H1 (cell line): ENCODE measurements at regions not wholly inside any gene's neighbourhood (a gene's known extent, or its start where the extent isn't known, plus 50 kb on each side); places are given as distances from the start of the nearest gene placed in this dataset.

Source experiments
- TF ChIP-seq, protein P1 (sequence below): fragments of 300-600 bp; sonication (generic); IDR thresholded peaks from 2 replicates; pipeline ENCODE4 v1.7.1; 2012; ENCODE audit warnings: low read length, moderate library complexity, mild to moderate bottlenecking, inconsistent platforms; ENCODE audit not compliant: insufficient replicate concordance

DNA sequence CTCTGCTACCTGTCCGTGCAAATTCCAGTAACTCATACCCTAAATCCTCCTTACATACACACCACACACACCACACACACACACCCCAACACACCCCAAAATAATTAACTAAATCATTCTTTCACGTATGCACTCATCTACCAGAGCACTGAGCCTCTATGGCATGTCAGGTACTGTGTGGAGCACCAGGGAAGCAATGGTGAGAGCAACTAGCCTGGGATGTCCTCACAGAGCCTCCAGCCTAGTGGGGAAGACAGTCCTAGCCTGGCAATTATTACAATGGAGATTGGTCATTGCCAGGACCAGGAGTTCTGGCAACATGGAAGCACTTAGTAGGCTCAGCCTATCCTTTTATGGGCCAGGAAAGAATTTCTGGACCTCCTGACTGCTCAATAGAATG is 72.7 kb upstream of the LCLAT1 start (continued):
- TF ChIP-seq, protein P1, sequence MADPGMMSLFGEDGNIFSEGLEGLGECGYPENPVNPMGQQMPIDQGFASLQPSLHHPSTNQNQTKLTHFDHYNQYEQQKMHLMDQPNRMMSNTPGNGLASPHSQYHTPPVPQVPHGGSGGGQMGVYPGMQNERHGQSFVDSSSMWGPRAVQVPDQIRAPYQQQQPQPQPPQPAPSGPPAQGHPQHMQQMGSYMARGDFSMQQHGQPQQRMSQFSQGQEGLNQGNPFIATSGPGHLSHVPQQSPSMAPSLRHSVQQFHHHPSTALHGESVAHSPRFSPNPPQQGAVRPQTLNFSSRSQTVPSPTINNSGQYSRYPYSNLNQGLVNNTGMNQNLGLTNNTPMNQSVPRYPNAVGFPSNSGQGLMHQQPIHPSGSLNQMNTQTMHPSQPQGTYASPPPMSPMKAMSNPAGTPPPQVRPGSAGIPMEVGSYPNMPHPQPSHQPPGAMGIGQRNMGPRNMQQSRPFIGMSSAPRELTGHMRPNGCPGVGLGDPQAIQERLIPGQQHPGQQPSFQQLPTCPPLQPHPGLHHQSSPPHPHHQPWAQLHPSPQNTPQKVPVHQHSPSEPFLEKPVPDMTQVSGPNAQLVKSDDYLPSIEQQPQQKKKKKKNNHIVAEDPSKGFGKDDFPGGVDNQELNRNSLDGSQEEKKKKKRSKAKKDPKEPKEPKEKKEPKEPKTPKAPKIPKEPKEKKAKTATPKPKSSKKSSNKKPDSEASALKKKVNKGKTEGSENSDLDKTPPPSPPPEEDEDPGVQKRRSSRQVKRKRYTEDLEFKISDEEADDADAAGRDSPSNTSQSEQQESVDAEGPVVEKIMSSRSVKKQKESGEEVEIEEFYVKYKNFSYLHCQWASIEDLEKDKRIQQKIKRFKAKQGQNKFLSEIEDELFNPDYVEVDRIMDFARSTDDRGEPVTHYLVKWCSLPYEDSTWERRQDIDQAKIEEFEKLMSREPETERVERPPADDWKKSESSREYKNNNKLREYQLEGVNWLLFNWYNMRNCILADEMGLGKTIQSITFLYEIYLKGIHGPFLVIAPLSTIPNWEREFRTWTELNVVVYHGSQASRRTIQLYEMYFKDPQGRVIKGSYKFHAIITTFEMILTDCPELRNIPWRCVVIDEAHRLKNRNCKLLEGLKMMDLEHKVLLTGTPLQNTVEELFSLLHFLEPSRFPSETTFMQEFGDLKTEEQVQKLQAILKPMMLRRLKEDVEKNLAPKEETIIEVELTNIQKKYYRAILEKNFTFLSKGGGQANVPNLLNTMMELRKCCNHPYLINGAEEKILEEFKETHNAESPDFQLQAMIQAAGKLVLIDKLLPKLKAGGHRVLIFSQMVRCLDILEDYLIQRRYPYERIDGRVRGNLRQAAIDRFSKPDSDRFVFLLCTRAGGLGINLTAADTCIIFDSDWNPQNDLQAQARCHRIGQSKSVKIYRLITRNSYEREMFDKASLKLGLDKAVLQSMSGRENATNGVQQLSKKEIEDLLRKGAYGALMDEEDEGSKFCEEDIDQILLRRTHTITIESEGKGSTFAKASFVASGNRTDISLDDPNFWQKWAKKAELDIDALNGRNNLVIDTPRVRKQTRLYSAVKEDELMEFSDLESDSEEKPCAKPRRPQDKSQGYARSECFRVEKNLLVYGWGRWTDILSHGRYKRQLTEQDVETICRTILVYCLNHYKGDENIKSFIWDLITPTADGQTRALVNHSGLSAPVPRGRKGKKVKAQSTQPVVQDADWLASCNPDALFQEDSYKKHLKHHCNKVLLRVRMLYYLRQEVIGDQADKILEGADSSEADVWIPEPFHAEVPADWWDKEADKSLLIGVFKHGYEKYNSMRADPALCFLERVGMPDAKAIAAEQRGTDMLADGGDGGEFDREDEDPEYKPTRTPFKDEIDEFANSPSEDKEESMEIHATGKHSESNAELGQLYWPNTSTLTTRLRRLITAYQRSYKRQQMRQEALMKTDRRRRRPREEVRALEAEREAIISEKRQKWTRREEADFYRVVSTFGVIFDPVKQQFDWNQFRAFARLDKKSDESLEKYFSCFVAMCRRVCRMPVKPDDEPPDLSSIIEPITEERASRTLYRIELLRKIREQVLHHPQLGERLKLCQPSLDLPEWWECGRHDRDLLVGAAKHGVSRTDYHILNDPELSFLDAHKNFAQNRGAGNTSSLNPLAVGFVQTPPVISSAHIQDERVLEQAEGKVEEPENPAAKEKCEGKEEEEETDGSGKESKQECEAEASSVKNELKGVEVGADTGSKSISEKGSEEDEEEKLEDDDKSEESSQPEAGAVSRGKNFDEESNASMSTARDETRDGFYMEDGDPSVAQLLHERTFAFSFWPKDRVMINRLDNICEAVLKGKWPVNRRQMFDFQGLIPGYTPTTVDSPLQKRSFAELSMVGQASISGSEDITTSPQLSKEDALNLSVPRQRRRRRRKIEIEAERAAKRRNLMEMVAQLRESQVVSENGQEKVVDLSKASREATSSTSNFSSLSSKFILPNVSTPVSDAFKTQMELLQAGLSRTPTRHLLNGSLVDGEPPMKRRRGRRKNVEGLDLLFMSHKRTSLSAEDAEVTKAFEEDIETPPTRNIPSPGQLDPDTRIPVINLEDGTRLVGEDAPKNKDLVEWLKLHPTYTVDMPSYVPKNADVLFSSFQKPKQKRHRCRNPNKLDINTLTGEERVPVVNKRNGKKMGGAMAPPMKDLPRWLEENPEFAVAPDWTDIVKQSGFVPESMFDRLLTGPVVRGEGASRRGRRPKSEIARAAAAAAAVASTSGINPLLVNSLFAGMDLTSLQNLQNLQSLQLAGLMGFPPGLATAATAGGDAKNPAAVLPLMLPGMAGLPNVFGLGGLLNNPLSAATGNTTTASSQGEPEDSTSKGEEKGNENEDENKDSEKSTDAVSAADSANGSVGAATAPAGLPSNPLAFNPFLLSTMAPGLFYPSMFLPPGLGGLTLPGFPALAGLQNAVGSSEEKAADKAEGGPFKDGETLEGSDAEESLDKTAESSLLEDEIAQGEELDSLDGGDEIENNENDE, result no peak
